NT2/D1 (cell line): ENCODE measurements at regions not wholly inside any gene's neighbourhood (a gene's known extent, or its start where the extent isn't known, plus 50 kb on each side); places are given as distances from the start of the nearest gene placed in this dataset.
A peak's percentile ranks its signal among the peaks of the same experiment; 100 is the strongest.

ENCODE experiments used
- DNase-seq: peaks from one replicate; pipeline ENCODE4 v3.0.0-alpha.2; 2011; ENCODE audit warnings: low read depth, low spot score
- H3K27me3 ChIP-seq: 2 replicates; pipeline ENCODE4 v1.6.0; 2011; ENCODE audit warnings: mild to moderate bottlenecking; ENCODE audit not compliant: insufficient read length, insufficient read depth
- H3K36me3 ChIP-seq: 2 replicates; pipeline ENCODE4 v1.6.1; 2011; ENCODE audit warnings: mild to moderate bottlenecking, low read length, mixed read lengths; ENCODE audit not compliant: insufficient read depth, insufficient read length
- H3K4me1 ChIP-seq: 2 replicates; pipeline ENCODE4 v1.5.1; 2011; ENCODE audit not compliant: insufficient read depth, insufficient read length
- H3K4me3 ChIP-seq: 2 replicates; pipeline ENCODE4 v1.5.1; 2011; ENCODE audit warnings: low read depth; ENCODE audit not compliant: insufficient read length
- H3K9ac ChIP-seq: 2 replicates; pipeline ENCODE4 v1.6.0; 2011; ENCODE audit warnings: low read depth; ENCODE audit not compliant: insufficient read length
- H3K9me3 ChIP-seq: 2 replicates; pipeline ENCODE4 v1.5.1; 2011; ENCODE audit warnings: mild to moderate bottlenecking, low read length; ENCODE audit not compliant: insufficient read depth
- SUZ12 ChIP-seq: IDR thresholded peaks from 2 replicates; pipeline ENCODE4 v1.6.1; 2011; ENCODE audit not compliant: insufficient read length, insufficient read depth; ENCODE audit errors: extremely low read depth
- YY1 ChIP-seq: IDR thresholded peaks from 2 replicates; pipeline ENCODE4 v1.6.1; 2011; ENCODE audit not compliant: insufficient read length, insufficient read depth
- ZNF274 ChIP-seq: IDR thresholded peaks from 2 replicates; pipeline ENCODE4 v1.6.1; 2011; ENCODE audit warnings: mild to moderate bottlenecking, low read depth, low read length

DNA sequence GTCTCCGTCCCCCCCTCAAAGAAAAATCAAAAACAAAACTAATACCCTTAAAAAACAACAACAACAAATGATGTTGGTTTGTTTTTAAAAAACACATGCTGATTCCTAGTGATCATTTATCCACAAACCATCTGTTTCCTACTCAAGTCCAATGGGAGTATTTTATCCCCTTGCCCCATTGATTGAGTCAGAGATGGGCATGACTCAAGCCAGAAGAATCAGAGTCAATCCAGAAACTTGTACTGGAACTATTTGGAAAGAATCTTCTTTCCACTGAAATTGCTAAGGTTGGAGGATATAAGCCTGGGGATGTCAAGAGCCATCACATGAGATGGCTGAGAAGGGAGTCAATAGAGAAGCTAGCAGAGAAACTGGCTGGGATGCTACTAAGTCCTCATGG is 176.4 kb downstream of the MIS18A start:
- H3K27me3 ChIP-seq = no peaks in the 10 kb centered on the region
- no peak overlapping the region for H3K9ac ChIP-seq
- H3K4me1 ChIP-seq = peaks cover 10% of the 10 kb centered on the region
- DNase-seq = no peak
- no peaks in the 10 kb centered on the region for H3K36me3 ChIP-seq
- H3K9me3 ChIP-seq = no peaks in the 10 kb centered on the region
- no peak overlapping the region for H3K4me3 ChIP-seq
- TF ChIP-seq SUZ12 (no peak), ZNF274 (no peak), YY1 (no peak)

DNA sequence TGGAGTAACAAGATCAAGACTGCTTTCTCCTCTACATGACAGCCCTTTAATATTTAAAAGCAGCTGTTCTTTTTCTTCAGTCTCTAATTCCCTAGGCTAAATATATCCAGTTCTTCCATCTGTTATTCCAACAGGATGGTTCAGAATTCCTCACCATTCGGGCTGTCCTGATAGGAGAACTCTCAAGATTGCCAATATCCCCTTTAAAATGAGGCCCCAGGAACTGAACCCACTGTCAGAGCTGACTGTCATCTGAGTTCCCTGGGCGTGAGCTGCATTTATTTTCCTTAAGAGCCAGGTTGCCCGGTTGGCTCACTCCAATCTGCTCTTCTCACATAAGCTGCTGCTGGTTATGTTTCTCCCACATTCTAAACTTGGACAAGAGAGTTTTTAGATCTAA is 177.6 kb downstream of the MIS18A start:
- DNase-seq = no peak
- no peak overlapping the region for H3K9ac ChIP-seq
- H3K4me3 ChIP-seq = no peak overlapping the region
- H3K27me3 ChIP-seq = no peaks in the 10 kb centered on the region
- H3K9me3 ChIP-seq = no peaks in the 10 kb centered on the region
- H3K4me1 ChIP-seq = peaks cover 10% of the 10 kb centered on the region
- H3K36me3 ChIP-seq = no peaks in the 10 kb centered on the region
- TF ChIP-seq ZNF274 = no peak
- TF ChIP-seq SUZ12 = no peak
- TF ChIP-seq YY1 = no peak

DNA sequence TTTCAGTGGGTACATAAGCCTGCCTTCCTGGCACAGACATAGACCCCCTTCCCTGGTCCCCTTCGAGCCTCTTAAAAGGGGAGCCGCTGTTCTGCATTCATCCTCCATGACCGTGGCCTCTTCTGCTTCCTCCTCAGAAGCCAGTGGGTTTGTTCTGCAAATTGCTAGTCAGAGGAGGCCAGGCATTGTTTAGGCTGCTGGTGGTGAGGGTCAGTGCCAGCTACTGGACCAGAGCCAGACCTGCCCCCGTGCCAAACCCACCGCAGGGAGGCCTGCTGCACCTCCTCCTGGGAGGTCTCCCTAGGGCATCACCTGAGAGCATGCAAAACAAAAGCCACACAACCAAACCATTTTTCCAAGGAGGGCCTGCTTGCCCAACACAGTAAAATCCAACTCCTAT is 178.4 kb downstream of the MIS18A start:
- H3K9ac ChIP-seq = no peak overlapping the region
- H3K4me3 ChIP-seq = no peak overlapping the region
- no peaks in the 10 kb centered on the region for H3K9me3 ChIP-seq
- no peak for TF ChIP-seq YY1
- TF ChIP-seq ZNF274 = no peak
- TF ChIP-seq SUZ12 = no peak
- H3K36me3 ChIP-seq = no peaks in the 10 kb centered on the region
- no peak for DNase-seq
- H3K4me1 ChIP-seq = peaks cover 10% of the 10 kb centered on the region
- H3K27me3 ChIP-seq = no peaks in the 10 kb centered on the region

DNA sequence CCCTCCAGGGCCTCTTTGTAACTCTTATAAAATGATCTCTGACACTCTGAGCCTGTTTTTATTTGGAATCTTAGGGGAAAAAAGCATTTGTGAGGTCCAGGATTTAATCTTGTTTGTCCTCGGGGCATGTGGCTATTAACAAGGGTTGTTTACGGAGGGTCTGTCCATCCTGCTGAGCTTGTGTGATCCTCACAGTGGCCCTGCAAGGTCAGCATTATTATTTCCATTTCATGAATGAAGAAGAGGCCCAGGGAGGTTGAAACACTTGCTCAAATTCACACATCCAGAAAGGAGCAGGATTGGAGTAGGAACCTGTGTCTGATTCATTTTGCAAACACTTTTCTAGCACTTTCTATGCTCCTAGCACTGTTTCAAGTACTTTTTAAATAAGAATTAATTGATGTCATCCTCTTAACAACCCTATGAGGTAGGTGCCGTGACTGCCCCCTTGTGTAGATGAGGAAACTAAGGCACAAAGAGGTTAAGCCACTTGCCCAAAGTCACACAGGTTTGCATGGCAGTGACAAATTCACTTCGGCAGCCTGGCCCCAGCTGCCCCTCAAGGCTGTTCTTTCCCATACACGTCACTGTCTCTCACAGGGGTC is 178.9 kb downstream of the MIS18A start:
- DNase-seq = peak; percentile 35

DNA sequence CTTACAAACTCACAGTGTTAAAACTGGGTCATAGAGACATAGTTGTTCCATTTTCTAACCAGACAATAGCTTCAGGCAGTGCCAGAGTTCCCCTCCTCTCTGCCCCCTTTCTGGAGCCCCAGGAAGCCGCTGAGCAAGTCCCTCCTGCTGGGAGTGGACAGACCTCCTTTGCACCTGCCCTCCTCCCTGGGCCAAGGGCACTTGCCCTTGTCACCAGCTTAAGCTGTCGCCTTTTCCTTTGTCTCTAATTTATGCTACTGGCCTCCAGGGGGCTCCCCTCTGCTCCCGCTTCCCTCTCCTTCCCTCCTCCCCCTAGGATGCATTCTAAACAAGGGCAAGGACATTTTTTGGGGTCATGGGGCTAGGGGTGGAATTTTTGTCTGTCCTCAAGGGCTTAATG is 182.4 kb downstream of the MIS18A start:
- Histone ChIP-seq H3K27me3 (no peaks in the 10 kb centered on the region), H3K9ac (no peak overlapping the region), H3K4me3 (no peak overlapping the region), H3K4me1 (peaks cover 10% of the 10 kb centered on the region), H3K9me3 (no peaks in the 10 kb centered on the region; the same call in 1 of the 2 replicates), H3K36me3 (no peaks in the 10 kb centered on the region)
- no peak for TF ChIP-seq YY1
- TF ChIP-seq SUZ12 = no peak
- peak; percentile 56 for DNase-seq

More for the DNA sequence above, 178.9 kb downstream of the MIS18A start:
- Histone ChIP-seq H3K9me3 (no peaks in the 10 kb centered on the region), H3K27me3 (no peaks in the 10 kb centered on the region), H3K4me3 (no peak overlapping the region), H3K4me1 (peaks cover 10% of the 10 kb centered on the region), H3K9ac (no peak overlapping the region), H3K36me3 (no peaks in the 10 kb centered on the region)
- no peak for TF ChIP-seq SUZ12
- TF ChIP-seq YY1 = no peak
- TF ChIP-seq ZNF274 = no peak

DNA sequence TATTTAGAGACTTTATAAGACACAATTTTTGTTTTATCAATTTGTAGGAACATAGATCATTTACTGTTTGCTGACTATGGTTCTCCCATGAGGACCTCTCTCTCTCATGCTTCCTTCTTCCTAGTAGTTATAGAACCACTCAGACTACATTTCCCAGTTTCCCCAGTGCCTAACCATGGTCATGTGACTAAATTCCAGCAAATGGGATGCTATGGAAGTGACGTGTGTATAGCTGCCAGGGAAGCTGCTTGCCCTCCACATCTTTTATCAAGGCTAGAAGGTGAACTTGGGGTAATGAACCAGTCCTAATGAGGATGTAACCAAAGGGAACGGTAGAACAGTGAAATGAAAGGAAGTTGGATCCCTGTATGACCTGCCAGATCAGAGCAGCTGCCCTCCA is 184.0 kb downstream of the MIS18A start:
- TF ChIP-seq YY1 (no peak), SUZ12 (no peak)
- Histone ChIP-seq H3K27me3 (no peaks in the 10 kb centered on the region), H3K9me3 (no peaks in the 10 kb centered on the region; the same call in 1 of the 2 replicates), H3K36me3 (no peaks in the 10 kb centered on the region), H3K4me1 (peaks cover under 1% of the 10 kb centered on the region), H3K9ac (no peak overlapping the region), H3K4me3 (no peak overlapping the region)
- no peak for DNase-seq

DNA sequence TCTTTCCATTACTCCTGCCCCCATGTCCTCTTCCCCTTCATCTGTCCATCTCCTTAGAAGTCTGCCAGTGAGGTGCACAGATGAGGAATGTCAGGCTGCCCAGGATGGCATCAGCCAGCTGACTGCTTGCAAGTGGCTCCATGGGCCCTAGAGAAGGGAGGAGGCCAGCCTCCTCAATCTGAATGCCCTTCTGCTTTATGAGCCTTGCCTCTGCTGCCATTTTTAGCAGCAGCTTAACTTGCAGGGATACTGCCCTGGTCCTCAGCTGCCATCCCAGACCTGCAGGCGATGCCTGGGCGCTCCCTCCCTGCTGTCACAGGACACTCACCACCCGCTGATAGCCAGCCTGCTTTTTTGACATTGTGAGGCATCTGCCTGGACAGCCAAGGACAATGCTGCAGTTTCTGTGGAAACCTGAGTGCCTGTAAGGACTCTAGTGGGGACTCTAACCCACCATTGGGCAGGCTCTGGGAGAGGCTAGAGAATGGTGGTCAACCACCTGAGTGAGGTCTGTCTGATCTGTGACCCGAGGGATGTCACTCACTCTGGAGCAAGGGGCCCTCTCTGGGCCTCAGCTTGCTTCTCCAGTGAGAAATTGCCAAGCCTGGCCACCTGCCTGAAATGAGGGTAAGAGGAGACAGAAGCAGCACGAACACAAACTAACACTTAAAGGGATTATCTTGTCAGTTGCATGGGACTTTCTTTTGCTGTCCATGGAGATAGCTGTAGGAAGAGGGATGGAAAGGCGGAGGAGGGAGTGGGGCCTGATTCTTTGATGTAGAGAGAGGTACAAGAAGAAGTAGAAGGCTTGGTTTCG is 185.0 kb downstream of the MIS18A start:
- DNase-seq = no peak
- no peak for TF ChIP-seq SUZ12
- no peak for TF ChIP-seq ZNF274
- no peak for TF ChIP-seq YY1
- Histone ChIP-seq H3K9ac (no peak overlapping the region), H3K9me3 (no peaks in the 10 kb centered on the region; the same call in 1 of the 2 replicates), H3K27me3 (no peaks in the 10 kb centered on the region), H3K4me1 (no peaks in the 10 kb centered on the region), H3K4me3 (no peak overlapping the region), H3K36me3 (no peaks in the 10 kb centered on the region)
